ES-I3 (cell line): ENCODE measurements at regions not wholly inside any gene's neighbourhood (a gene's known extent, or its start where the extent isn't known, plus 50 kb on each side); places are given as distances from the start of the nearest gene placed in this dataset.

Experiments used
- H3K36me3 ChIP-seq: 2 replicates; pipeline ENCODE4 v1.6.1; 2013; ENCODE audit warnings: mild to moderate bottlenecking, low read length, control low read depth, moderate library complexity; ENCODE audit not compliant: insufficient read depth
- H3K4me1 ChIP-seq: 2 replicates; pipeline ENCODE4 v1.6.1; 2013; ENCODE audit warnings: mild to moderate bottlenecking, control low read depth, low read length; ENCODE audit not compliant: insufficient read depth
- H3K9ac ChIP-seq: 2 replicates; pipeline ENCODE4 v1.6.1; 2013; ENCODE audit warnings: low read depth, mild to moderate bottlenecking, low read length, moderate library complexity
- H3K9me3 ChIP-seq: 2 replicates; pipeline ENCODE4 v1.6.1; 2013; ENCODE audit warnings: mild to moderate bottlenecking, low read length, moderate library complexity; ENCODE audit not compliant: control insufficient read depth, insufficient read depth

DNA sequence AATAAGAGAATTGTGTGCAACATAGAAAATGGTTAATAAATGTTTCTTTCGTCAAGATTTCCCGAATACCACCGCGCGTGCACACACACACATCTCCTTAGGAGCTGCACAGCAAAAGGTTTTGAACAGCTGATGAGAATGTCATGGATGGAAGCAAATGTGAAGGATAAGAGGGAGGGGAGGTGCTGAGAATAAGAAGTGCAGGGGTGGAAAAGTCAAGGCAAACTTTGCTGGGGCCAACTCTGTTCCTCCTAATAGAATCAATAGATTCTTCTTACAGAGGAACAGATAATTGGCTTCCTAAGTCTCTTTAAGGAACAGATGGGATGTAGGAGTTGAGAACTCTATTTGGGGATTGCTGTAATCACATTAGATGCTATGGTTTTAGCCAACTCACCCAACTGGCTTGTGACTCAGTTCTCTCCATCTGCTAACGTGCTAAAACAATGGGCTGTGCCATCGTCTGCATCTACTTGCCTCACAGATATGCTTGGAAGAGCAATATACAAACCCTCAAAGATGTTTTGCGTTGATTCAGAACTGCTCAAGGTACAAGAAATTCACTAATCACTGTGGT, 408.2 kb upstream of the CELF2 start:
- Histone ChIP-seq H3K9ac (no peak overlapping the region), H3K9me3 (no peaks in the 10 kb centered on the region), H3K4me1 (no peaks in the 10 kb centered on the region), H3K36me3 (no peaks in the 10 kb centered on the region)

DNA sequence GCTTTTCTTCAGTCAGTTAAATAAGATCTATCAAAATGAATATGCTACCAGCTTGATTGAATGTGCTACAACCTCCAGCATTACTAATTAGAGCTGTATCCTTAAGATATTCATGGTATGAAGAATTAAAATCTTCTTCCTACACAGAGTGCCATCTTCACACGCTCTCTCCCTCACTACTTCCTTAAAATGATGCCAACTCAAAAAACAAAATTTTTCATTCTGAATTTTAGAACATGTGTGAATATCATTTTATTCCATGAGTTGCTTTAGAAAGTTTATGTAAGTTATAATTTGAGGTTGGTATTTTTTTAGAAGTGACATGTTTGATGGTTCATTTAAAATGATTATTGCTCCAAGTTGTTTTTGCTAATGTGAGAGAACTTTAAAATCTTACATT, 407.5 kb upstream of the CELF2 start:
- Histone ChIP-seq H3K36me3 (no peaks in the 10 kb centered on the region), H3K9me3 (no peaks in the 10 kb centered on the region), H3K9ac (no peak overlapping the region), H3K4me1 (no peaks in the 10 kb centered on the region)

DNA sequence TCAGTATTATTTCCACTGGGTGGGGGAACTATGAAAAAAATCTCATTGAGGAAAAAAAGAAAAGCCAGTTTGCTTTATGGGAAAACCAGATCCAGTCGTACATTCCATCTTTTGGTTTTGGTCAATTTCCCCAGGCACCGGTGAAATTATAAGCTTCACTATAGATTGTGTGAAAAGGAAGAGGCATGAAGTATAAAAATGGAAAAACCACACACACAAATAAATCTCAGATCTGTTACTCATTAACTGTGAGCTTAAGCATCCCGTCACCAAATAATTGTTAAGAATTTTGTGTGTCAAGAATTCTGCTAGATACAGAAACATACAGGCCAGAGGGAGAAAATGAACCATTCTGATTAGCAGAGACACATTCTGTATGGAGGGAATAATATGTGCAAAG, 405.5 kb upstream of the CELF2 start:
- no peak overlapping the region for H3K9ac ChIP-seq
- no peaks in the 10 kb centered on the region for H3K36me3 ChIP-seq
- no peaks in the 10 kb centered on the region for H3K9me3 ChIP-seq
- H3K4me1 ChIP-seq, result no peaks in the 10 kb centered on the region

DNA sequence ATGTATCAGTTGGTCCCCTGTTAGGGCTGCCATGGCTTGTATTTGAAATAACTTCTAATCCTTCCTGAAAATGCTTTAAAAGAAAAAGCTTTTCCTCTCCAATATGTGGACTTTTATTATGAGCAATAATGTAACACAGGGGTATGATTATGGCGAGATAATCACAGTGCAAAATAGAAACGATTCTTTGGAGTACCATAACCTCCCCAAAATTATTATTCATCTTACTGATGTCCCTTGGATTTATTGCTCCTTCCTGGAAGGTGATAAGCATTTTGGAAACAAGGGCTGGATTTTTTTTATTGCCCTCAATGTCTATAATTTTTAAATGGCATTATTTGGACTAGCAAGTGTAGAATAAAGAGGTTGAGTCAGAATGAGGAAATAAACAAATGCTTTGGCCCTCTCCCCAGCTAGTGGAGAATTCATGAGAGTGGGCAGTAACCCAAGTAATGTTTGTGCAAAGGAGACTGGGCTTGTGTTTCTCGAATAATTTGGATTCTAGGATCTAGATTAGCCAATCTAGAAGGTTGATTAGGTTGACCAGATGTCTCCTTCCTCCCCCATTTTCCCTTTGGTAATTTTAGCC, 403.9 kb upstream of the CELF2 start:
- no peak overlapping the region for H3K9ac ChIP-seq

DNA sequence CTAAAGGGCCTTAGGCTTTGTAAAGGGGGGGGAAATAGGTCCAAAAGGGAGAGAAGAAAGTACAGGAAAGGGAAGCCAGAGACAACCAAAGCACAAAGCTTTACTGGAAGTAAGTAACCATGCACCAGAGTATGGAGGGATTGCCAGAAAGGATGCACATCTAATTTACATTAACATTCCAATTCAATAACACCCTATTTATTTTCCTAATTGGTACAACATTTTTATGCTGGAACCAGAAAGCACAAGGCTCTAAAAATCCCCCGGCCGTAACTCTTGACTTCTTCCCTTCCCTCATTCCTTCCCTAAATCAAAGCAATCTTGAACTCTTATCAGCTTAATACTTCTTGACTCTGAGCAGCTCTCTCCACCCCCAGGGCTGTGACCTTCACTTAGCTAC, 400.0 kb upstream of the CELF2 start:
- Histone ChIP-seq H3K4me1 (no peaks in the 10 kb centered on the region), H3K9me3 (no peaks in the 10 kb centered on the region), H3K36me3 (no peaks in the 10 kb centered on the region), H3K9ac (no peak overlapping the region)

More for the DNA sequence above, 403.9 kb upstream of the CELF2 start:
- no peaks in the 10 kb centered on the region for H3K36me3 ChIP-seq
- no peaks in the 10 kb centered on the region for H3K4me1 ChIP-seq
- no peaks in the 10 kb centered on the region for H3K9me3 ChIP-seq

DNA sequence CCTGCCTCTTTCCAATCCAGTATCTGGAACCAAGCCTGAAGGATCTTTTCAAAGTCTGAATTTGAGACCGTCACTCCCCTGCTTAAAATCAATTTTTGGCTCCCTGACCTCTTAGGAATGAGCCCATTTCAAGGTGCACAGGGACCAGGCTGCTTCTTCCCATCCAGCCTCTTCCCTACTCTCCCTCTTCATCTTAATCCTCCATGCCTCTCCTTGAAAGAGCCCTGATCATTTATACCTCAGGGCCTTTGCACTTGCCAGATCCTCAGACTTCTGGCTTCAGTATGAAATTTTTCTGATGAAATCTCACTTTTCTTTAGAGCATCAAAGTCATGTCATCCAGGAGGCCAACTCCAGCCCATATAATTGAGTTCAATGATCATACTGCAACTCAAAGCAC, 399.5 kb upstream of the CELF2 start:
- no peaks in the 10 kb centered on the region for H3K36me3 ChIP-seq
- no peaks in the 10 kb centered on the region for H3K4me1 ChIP-seq
- no peak overlapping the region for H3K9ac ChIP-seq
- H3K9me3 ChIP-seq, result no peaks in the 10 kb centered on the region

DNA sequence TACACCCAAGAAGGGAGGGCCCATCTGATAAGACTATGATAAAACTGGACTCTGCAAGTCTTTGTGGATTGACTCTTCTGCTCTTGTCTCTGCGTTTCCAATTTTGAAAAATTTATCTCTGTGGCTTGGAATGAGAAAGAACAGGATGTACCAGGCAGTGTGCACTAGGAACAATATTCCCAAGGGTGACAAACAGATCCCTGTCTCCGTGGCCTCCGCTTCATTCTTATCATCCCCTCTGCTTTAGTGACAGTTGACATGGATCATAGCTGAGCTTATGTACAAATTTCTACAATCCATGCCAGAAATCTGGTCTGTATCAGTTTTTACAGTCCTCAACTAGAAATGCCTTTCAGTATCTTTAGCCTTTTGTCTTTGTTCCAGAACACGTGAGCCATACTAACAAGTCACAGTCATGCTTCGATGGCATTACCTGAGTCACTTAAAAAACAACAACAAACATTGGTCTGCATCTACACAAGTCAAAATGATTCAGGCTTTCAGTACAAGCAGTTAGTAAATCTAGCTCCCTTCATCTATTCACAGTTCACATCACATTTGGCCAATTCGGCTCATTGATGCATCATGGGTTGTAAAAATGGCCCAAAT, 393.6 kb upstream of the CELF2 start:
- no peaks in the 10 kb centered on the region for H3K36me3 ChIP-seq
- no peak overlapping the region for H3K9ac ChIP-seq
- no peaks in the 10 kb centered on the region for H3K4me1 ChIP-seq
- no peaks in the 10 kb centered on the region; the same call in 1 of the 2 replicates for H3K9me3 ChIP-seq

DNA sequence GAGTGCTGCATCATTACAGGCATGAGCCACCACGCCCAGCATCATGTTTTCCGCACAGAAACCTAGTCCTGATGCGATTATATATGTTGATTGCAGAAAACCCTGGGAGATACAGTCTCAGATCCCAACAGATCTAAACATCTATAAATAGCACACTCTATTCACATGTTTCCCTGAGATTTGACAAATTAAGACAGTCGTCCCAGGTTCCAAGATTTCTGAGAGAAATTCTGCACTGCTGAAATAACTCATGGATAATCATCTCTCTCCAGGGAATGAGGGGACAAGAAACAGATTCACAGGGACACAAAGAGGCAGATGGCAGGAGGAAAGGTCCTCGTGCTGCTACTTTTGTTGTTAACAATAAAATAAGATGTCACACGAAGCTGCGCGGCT, 393.1 kb upstream of the CELF2 start:
- Histone ChIP-seq H3K9ac (no peak overlapping the region), H3K9me3 (no peaks in the 10 kb centered on the region; the same call in 1 of the 2 replicates), H3K4me1 (no peaks in the 10 kb centered on the region), H3K36me3 (no peaks in the 10 kb centered on the region)

DNA sequence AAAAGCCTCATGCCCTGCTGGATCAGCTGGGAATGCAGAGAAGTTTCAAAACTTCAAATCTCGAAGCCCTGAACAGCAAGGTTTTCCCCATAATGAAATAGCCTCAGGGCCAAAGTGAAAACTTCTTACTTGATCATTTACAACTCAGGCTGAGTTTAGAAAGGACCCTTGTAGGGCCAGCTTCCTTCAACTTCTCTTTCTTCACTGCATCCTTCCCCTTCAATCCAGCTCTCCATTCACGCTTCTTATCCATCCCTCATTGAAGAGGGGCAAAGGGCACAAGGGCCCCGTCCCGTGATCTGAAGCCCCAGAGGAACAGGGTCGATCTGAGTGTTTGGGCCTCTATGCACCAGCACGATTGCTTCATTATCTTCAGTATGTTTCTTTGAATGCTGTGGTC, 392.2 kb upstream of the CELF2 start:
- no peak overlapping the region for H3K9ac ChIP-seq
- H3K36me3 ChIP-seq, result no peaks in the 10 kb centered on the region
- H3K9me3 ChIP-seq, result no peaks in the 10 kb centered on the region; the same call in 1 of the 2 replicates
- no peaks in the 10 kb centered on the region for H3K4me1 ChIP-seq

DNA sequence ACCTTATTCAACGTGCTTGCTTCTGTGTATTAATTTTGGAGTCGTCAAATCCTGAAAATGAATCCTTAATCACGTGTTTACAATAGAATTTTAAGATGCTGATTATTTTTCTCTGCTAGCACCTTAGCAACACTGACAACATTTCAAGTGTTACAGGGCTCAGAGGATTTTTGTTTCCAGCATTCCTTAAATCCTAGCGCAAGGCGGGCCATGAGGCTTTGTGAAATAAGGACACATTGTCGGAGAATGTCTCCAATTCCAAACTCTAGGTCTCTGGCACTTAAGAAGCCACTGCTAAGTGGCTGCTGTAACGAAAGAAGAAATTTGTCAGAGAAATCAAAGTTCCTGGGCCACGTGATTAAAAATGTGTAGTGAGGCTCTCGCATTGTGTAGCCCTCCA, 390.9 kb upstream of the CELF2 start:
- H3K4me1 ChIP-seq, result no peaks in the 10 kb centered on the region
- no peaks in the 10 kb centered on the region; the same call in 1 of the 2 replicates for H3K9me3 ChIP-seq
- no peak overlapping the region for H3K9ac ChIP-seq
- H3K36me3 ChIP-seq, result no peaks in the 10 kb centered on the region

DNA sequence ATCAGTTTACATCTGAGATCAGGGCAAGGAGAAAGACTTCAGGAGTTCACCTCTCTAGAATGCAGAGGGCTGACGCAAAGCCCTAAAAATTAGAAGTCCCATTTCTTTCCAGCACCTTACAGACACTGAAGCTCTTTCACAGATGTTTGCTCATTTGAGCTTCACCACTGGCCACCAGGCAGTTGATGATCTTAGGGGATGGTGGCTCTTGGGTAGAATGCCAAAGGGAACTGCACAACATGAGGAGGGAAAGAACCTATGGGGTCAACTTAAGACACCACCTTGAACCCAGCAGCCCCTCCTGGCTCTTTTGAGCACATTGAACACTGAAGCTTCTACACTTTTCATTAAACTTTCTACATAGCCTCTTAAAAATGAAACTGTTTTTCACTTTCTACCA, 390.3 kb upstream of the CELF2 start:
- H3K9ac ChIP-seq, result no peak overlapping the region
- H3K9me3 ChIP-seq, result no peaks in the 10 kb centered on the region; the same call in 1 of the 2 replicates
- no peaks in the 10 kb centered on the region for H3K4me1 ChIP-seq
- H3K36me3 ChIP-seq, result no peaks in the 10 kb centered on the region

DNA sequence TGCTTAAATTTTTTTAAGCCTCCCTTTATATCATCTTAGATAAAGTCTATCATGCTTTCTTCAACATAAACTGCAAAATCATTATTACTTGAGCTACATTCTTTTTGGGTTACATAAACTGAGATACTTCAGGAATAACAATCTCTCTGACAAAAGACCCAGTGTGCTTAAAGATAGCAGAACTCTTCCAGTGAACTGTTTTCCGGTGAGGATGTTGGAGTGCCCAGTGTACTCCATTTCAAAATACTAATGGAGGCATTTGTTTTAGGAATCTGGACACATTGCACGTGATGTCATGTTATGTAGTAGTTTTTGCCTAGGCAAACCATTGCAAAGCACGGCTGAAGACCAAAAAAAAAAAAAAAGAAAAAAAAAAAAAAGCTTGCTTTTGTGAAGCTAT, 388.2 kb upstream of the CELF2 start:
- H3K9ac ChIP-seq, result no peak overlapping the region
- no peaks in the 10 kb centered on the region for H3K36me3 ChIP-seq
- no peaks in the 10 kb centered on the region; the same call in 1 of the 2 replicates for H3K9me3 ChIP-seq
- no peaks in the 10 kb centered on the region for H3K4me1 ChIP-seq

DNA sequence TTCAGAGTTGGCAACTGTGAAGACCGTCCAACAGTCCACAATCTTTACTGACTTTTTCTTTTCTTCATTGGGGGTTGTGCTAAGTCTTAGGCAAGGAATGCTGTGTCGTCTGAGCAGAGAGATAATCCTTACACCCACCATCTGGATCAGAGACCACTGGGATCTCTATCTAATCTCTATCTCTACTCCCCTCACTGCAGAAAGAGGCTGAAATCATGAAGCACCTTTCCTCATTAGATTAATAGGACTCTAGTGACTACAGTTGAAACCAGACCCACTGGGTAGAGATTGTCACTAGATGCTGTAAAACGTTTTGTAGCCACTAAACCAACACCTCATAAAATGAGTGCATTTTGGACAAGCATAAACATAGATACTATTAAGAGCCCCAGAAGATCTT, 387.4 kb upstream of the CELF2 start:
- Histone ChIP-seq H3K9ac (no peak overlapping the region), H3K4me1 (no peaks in the 10 kb centered on the region), H3K9me3 (no peaks in the 10 kb centered on the region; the same call in 1 of the 2 replicates), H3K36me3 (no peaks in the 10 kb centered on the region)

DNA sequence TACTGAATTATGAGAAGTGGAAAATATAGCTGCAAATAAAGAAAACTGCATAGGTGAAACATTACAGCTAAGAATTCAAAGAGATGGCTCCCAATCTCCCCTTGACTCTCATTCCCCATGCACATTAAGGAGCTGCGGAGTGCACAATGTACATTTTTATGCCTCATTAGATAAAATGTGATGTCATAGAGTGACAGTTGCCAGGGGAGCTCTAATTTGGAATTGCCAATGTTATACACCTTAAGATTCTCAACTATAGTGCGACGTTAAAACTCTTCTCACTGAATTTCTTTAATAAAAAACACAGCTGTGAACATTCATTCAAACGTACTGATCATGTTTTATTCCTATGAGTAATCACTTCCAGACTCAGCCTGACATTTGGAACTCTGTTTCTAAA, 386.9 kb upstream of the CELF2 start:
- Histone ChIP-seq H3K9me3 (no peaks in the 10 kb centered on the region; the same call in 1 of the 2 replicates), H3K4me1 (no peaks in the 10 kb centered on the region), H3K36me3 (no peaks in the 10 kb centered on the region), H3K9ac (no peak overlapping the region)

DNA sequence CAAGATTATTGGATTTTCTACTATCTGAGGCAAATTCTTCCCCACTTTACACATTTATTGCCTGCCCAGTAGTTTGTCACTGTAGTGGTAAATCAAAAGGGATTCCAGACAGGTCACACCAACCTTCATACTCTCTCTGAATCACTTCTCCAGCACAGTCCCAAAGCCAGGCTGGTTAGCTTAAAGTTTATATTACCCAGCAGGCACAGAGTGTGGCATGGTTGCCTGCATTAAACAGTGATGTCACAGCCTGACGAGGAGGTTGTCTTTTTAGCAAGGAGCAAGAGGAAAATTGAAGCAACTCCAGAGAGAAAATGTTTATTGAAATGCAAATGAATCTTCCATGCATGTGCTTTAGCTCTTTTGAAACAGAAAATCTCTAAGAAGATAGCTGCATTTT, 375.5 kb upstream of the CELF2 start:
- no peak overlapping the region for H3K9ac ChIP-seq
- no peaks in the 10 kb centered on the region for H3K9me3 ChIP-seq
- H3K4me1 ChIP-seq, result peaks cover 4% of the 10 kb centered on the region; the same call in 1 of the 2 replicates
- H3K36me3 ChIP-seq, result no peaks in the 10 kb centered on the region
